ENCODE measurements at regions not wholly inside any gene's neighbourhood (a gene's known extent, or its start where the extent isn't known, plus 50 kb on each side); places are given as distances from the start of the nearest gene placed in this dataset.
"Not testable (repeated sequence)": the region's sequence is repeated elsewhere in the genome, so short reads cannot be mapped to it uniquely, and the experiment has no call there.

DNA sequence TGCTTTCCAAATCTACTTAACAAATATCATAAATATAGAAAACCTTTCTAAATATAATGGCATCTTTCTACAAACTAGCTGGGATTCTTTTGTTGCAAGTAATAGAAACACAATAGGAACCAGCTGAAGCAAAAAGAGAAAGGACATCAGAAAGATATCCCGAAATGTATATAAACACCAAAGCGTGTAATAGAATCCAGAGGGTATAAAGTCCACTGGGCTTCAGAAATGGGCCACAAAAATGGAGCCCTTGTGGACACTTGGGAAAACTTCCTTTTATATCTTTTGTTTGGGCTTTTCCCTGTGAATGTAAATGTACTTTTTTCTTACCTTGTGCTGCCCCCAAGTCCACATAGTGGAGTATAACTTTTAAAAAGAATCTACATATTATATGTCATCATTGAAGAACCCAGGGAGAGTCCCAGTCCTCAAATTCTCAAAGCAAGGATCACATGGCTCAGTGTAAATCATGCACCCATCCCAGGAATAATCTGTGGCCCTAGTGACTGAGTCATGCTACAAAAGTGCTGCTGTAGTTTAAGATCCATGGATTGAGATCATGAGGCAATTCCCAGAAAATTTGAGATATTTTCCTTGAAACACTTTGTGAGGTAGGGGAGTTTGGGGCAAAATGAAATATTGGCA lies 457.0 kb downstream of the EPM2A start:
- TF ChIP-seq EZH2 (IDR thresholded peaks at IDR 0.05): no peak
- no peak for TF ChIP-seq FOXP2 (optimal IDR thresholded peaks at IDR 0.05; ENCODE audit: control extremely low read depth, extremely low read length, insufficient read depth)
- no peak for TF ChIP-seq POLR2AphosphoS5 (IDR thresholded peaks at IDR 0.05; ENCODE audit: borderline replicate concordance, low read depth, low read length)
- DNase-seq (ENCODE audit: low read depth, low spot score): no peak
- Histone ChIP-seq H3K27ac (no peak overlapping the region), H3K4me3 (no peak overlapping the region), H3K36me3 (ENCODE audit: insufficient read depth, low read length) (no peaks in the 10 kb centered on the region), H3K9me3 (ENCODE audit: low read depth, low read length) (no peaks in the 10 kb centered on the region), H3K9ac (ENCODE audit: insufficient read length) (no peak overlapping the region)

DNA sequence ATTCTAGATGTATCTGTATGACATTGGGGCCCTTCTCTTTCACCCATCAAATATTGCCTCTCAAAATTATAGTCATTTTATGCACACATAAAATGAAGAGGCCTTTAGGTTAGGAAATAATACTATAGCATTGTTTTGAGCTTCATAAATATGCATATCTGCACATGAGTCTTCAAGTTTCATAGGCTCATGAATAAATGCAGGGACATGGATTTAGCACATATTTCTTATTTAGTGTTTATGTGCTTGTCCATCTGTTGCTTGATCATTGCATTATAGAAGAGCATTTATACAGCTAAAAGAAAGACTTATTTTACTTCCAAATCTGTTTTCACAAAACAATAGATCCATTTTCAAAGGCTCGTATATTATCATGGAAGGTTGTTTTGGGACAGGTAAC lies 455.8 kb downstream of the EPM2A start:
- Histone ChIP-seq H3K36me3 (ENCODE audit: insufficient read depth, low read length) (no peaks in the 10 kb centered on the region), H3K9me3 (ENCODE audit: low read depth, low read length) (no peaks in the 10 kb centered on the region), H3K27ac (no peak overlapping the region), H3K9ac (ENCODE audit: insufficient read length) (no peak overlapping the region), H3K4me3 (no peak overlapping the region)
- no peak for DNase-seq (ENCODE audit: low read depth, low spot score)
- no peak for TF ChIP-seq POLR2AphosphoS5 (IDR thresholded peaks at IDR 0.05; ENCODE audit: borderline replicate concordance, low read depth, low read length)
- TF ChIP-seq EZH2 (IDR thresholded peaks at IDR 0.05): no peak
- no peak for TF ChIP-seq FOXP2 (optimal IDR thresholded peaks at IDR 0.05; ENCODE audit: control extremely low read depth, extremely low read length, insufficient read depth)

DNA sequence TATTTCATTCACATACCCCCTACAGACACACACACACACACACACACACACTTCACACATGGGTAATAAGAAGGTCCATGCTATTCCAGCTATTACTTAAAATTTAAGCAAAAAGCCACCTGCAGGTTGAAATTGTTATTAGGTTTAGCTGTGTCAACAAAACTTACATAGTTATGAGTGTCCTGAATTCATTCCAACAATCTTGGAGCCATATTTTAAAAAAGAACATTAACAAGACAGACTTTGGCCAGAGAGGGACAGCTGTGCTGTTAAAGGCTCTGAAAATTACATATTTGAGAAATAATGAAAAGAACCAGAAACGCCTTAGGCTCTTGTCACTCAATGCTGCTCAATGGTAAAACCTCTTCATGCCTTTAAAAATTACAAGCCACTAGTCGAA lies 455.3 kb downstream of the EPM2A start:
- H3K27ac ChIP-seq: no peak overlapping the region
- DNase-seq (ENCODE audit: low read depth, low spot score): no peak
- TF ChIP-seq EZH2 (IDR thresholded peaks at IDR 0.05): no peak
- no peaks in the 10 kb centered on the region for H3K36me3 ChIP-seq (ENCODE audit: insufficient read depth, low read length)
- no peaks in the 10 kb centered on the region for H3K9me3 ChIP-seq (ENCODE audit: low read depth, low read length)
- no peak overlapping the region for H3K4me3 ChIP-seq
- no peak overlapping the region for H3K9ac ChIP-seq (ENCODE audit: insufficient read length)

DNA sequence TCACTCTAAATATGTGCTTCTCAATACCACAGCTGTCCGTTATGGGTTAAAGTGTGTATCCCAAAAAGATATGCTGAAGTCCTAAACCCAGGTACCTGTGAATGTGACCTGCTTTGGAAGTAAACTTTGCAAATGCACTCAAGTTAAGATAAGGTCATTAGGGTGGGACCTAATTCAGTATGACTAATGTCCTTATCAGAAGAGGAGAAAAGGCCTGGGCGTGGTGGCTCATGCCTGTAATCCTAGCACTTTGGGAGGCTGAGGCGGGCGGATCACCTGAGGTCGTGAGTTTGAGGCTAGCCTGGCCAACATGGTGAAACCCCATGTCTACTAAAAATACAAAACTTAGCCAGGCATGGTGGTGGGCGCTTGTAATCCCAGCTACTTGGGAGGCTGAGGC lies 452.1 kb downstream of the EPM2A start:
- not testable (repeated sequence) for H3K27ac ChIP-seq; H3K9me3 ChIP-seq (ENCODE audit: low read depth, low read length); DNase-seq (ENCODE audit: low read depth, low spot score); H3K4me3 ChIP-seq; H3K36me3 ChIP-seq (ENCODE audit: insufficient read depth, low read length); H3K9ac ChIP-seq (ENCODE audit: insufficient read length)

DNA sequence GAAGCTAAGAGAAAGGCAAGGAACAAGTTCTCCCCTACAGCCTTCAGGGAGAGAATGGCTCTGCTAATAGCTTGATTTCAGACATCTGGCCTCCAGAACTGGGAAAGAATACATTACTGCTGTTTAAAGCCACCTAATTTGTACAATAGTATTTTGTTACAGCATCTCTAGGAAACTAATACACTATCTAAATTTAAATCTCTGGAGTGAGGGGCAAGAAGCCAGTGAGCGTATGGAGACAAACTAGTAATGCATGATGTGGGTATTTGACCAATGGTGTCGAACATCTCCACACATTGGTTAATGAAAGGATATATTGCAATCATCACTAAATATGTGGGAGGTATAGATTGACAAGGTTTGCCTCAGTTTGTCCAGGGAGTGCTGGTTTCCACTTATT lies 451.5 kb downstream of the EPM2A start:
- H3K4me3 ChIP-seq: no peak overlapping the region
- TF ChIP-seq FOXP2 (optimal IDR thresholded peaks at IDR 0.05; ENCODE audit: control extremely low read depth, extremely low read length, insufficient read depth) (no peak), POLR2AphosphoS5 (IDR thresholded peaks at IDR 0.05; ENCODE audit: borderline replicate concordance, low read depth, low read length) (no peak), EZH2 (IDR thresholded peaks at IDR 0.05) (no peak)
- no peaks in the 10 kb centered on the region for H3K36me3 ChIP-seq (ENCODE audit: insufficient read depth, low read length)
- no peaks in the 10 kb centered on the region for H3K9me3 ChIP-seq (ENCODE audit: low read depth, low read length)
- no peak overlapping the region for H3K27ac ChIP-seq
- no peak for DNase-seq (ENCODE audit: low read depth, low spot score)
- no peak overlapping the region for H3K9ac ChIP-seq (ENCODE audit: insufficient read length)

DNA sequence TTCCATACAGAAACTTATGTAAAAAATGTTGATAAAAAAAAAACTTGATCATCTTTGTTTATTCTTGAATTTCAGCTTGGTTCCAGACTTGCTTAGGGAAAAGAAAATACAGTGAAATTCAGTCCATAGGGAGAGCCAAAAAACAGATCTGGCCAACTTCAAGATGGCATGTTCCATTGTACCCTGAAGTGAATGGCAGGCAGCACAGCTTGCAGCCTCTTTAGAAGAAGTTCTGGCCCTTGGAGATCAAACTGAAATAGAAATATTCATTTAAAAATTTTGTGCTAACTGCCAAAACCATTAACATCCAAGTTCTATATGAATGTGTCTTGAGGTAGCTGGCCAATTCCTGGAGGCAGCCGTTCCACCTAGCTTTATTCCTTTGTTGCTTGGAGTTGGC lies 448.4 kb downstream of the EPM2A start:
- Histone ChIP-seq H3K9me3 (ENCODE audit: low read depth, low read length) (no peaks in the 10 kb centered on the region), H3K4me3 (no peak overlapping the region), H3K9ac (ENCODE audit: insufficient read length) (no peak overlapping the region), H3K27ac (no peak overlapping the region), H3K36me3 (ENCODE audit: insufficient read depth, low read length) (no peaks in the 10 kb centered on the region)
- TF ChIP-seq FOXP2 (optimal IDR thresholded peaks at IDR 0.05; ENCODE audit: control extremely low read depth, extremely low read length, insufficient read depth) (no peak), POLR2AphosphoS5 (IDR thresholded peaks at IDR 0.05; ENCODE audit: borderline replicate concordance, low read depth, low read length) (no peak), EZH2 (IDR thresholded peaks at IDR 0.05) (no peak)
- no peak for DNase-seq (ENCODE audit: low read depth, low spot score)

DNA sequence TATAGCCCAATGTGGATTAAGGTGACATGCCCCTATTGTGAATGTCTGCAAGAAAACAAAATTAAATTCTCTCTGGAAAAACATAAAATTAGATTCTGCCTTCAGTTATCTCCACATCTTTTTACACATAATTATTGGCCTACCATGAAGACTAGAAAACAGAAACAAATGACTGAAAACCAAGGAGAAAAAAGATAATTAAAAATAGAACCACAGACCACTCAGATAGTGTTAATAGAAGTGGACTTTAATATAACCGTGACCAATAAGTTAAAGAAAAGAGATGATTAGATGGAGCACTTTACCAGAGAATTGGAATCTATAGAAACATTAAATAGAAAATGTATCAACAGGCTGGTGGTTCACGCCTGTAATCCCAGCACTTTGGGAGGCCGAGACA lies 445.7 kb downstream of the EPM2A start:
- no peak overlapping the region for H3K4me3 ChIP-seq
- no peaks in the 10 kb centered on the region for H3K9me3 ChIP-seq (ENCODE audit: low read depth, low read length)
- no peak for DNase-seq (ENCODE audit: low read depth, low spot score)
- H3K36me3 ChIP-seq (ENCODE audit: insufficient read depth, low read length): no peaks in the 10 kb centered on the region
- H3K9ac ChIP-seq (ENCODE audit: insufficient read length): no peak overlapping the region
- no peak overlapping the region for H3K27ac ChIP-seq
- TF ChIP-seq FOXP2 (optimal IDR thresholded peaks at IDR 0.05; ENCODE audit: control extremely low read depth, extremely low read length, insufficient read depth) (no peak), POLR2AphosphoS5 (IDR thresholded peaks at IDR 0.05; ENCODE audit: borderline replicate concordance, low read depth, low read length) (no peak), EZH2 (IDR thresholded peaks at IDR 0.05) (no peak)

DNA sequence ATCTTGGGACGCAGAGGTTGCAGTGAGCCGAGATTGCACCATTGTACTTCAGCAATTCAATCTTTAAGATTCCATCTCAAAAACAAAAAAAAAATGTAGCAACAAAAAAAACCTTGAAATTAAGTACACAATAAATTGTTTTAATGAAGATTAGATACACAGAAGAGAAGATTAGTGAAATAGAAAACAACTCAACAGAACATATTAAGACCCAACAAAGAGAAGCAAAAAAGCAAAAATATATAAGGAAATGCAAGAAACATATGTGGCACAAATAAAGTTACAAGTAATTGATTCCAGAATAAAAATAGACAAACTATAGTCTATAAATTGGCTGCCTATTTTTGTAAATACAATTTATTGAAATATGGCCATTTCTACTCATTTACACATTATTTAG lies 445.2 kb downstream of the EPM2A start:
- no peaks in the 10 kb centered on the region for H3K36me3 ChIP-seq (ENCODE audit: insufficient read depth, low read length)
- TF ChIP-seq EZH2 (IDR thresholded peaks at IDR 0.05) (no peak), POLR2AphosphoS5 (IDR thresholded peaks at IDR 0.05; ENCODE audit: borderline replicate concordance, low read depth, low read length) (no peak), FOXP2 (optimal IDR thresholded peaks at IDR 0.05; ENCODE audit: control extremely low read depth, extremely low read length, insufficient read depth) (no peak)
- H3K9me3 ChIP-seq (ENCODE audit: low read depth, low read length): no peaks in the 10 kb centered on the region
- DNase-seq (ENCODE audit: low read depth, low spot score): no peak
- no peak overlapping the region for H3K4me3 ChIP-seq
- no peak overlapping the region for H3K9ac ChIP-seq (ENCODE audit: insufficient read length)
- no peak overlapping the region for H3K27ac ChIP-seq

DNA sequence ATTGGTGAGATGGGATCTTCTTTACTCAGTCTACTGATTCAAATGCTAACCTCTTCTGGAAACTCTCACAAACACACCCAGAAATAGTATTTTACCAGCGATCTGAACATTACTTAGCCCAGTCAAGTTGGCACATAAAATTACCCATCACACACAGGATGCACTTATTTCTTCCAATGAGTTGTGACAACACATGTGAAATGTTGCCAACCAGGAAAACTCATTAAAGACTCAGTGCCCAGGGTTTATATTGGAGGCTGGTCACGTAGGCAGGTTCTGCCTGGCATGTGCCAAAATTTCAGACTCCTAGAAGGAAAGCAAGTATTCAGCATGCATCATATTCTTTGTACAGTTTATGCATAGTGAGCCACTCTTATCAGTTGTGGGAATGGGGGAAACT lies 443.3 kb downstream of the EPM2A start:
- no peaks in the 10 kb centered on the region for H3K9me3 ChIP-seq (ENCODE audit: low read depth, low read length)
- no peak overlapping the region for H3K9ac ChIP-seq (ENCODE audit: insufficient read length)
- TF ChIP-seq EZH2 (IDR thresholded peaks at IDR 0.05) (no peak), POLR2AphosphoS5 (IDR thresholded peaks at IDR 0.05; ENCODE audit: borderline replicate concordance, low read depth, low read length) (no peak), FOXP2 (optimal IDR thresholded peaks at IDR 0.05; ENCODE audit: control extremely low read depth, extremely low read length, insufficient read depth) (no peak)
- no peak for DNase-seq (ENCODE audit: low read depth, low spot score)
- H3K36me3 ChIP-seq (ENCODE audit: insufficient read depth, low read length): no peaks in the 10 kb centered on the region
- H3K27ac ChIP-seq: no peak overlapping the region
- H3K4me3 ChIP-seq: no peak overlapping the region

Data from SK-N-MC (cell line).